ENCODE measurements at regions not wholly inside any gene's neighbourhood (a gene's known extent, or its start where the extent isn't known, plus 50 kb on each side); places are given as distances from the start of the nearest gene placed in this dataset.

DNA sequence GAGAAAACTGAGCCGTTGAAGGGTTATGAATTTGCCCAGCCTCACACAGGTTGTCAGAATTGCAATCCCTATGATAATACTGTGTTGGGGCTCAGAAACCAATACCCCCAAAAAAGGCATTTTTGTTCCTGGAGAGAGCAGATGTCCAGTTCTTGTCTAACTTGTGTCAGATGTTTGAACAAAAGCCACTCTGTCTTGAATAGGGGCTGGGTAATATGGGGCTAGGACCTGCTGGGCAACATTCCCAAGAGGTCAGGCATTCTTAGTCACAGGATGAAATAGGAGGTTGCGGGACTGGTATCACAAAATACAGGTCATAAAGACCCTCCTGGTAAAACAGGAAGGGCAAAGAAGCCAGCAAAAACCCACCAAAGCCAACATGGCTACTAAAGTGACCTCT, 482.1 kb downstream of the IPMK start:
- DNase-seq: no peak

DNA sequence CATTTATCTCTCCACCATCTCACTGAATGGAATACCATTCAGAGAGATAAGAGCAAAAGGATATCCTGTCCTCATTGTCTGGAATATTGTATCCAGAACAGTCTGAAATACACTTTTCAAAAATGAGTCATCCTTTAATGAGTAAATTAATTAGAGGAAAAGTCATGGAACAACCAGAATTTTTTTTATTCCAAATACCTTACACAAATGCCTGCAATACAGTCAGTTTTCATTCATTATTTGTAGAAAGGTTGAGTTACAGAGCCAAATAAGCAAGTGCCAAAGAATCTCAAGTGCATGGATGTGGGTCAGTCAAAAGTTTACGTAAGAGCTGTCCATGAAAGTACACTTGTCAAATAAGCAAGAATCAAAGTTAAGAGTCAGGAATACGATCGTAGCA, 482.6 kb downstream of the IPMK start:
- no peak for DNase-seq

DNA sequence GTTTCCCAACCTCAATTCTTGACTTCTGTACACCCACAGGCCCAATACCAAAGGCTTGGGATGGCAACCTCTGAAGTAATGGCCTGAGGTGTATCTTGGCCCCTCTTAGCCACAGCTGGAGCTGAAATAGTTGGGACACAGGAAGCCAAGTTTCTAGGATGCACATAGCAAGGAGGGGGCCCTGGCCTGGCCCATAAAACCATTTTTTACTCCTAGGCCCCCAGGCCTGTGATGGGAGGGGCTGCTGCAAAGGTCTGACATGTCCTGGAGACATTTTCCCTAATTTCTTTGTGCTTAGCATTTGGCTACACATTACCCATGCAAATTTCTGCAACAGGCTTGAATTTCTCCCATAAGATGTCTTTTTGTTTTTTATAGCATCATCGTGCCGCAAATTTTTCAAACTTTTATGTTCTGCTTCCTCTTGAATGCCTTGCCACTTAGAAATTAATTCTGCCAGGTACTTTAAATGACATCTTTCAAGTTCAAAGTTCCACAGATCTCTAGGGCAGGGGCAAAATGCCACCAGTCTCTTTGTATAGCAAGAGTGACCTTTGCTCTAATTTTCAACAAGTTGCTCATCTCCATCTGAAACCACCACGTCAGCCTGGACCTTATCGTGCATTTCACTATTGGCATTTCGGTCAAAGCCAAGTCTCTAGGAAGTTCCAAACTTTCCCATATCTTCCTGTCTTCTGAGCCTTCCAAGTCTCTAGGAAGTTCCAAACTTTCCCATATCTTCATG, 490.8 kb downstream of the IPMK start:
- no peak for DNase-seq

DNA sequence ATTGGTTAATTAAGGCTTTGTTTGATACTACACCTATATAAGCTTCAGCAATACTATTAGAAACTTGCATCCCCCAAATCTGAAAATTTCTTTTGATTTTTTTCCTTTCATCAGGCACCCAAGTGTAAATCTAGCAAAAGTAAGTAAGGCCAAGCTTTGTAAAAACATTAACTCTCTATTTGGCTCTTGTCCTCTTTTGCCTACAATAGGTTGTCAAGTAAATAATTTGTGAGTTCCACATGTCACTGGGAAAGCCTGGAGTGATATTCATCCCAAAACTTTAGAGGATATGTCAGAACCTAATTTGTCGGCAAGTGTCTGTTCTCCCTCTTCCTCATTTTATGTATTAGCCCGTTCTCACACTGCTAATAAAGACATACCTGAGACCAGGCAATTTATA, 492.4 kb downstream of the IPMK start:
- DNase-seq: no peak

- no peak for DNase-seq
Measured at GRCh38 chr10:57769298-57769697, 498.4 kb downstream of the IPMK start.

- no peak for DNase-seq
Measured at GRCh38 chr10:57759777-57760176, 507.9 kb downstream of the IPMK start.

DNA sequence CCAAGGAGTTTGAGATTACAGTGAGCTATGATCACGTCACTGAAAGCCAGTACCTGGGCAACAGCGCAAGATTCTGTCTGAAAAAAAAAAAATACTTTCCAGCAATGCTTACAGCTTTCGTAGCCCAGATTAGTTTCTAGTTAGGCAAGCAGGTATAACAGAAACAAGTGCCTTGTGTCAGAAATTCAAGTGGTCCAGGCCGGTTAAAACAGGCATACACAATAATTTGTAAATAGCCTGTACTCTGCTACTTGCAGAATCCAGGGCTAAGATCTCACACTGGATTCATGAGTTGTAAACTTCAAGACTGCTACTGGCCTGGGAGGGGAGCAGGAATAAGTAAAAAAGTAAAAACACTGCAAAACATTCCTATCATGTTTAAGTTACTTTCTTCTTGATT, 512.9 kb downstream of the IPMK start:
- DNase-seq: no peak

DNA sequence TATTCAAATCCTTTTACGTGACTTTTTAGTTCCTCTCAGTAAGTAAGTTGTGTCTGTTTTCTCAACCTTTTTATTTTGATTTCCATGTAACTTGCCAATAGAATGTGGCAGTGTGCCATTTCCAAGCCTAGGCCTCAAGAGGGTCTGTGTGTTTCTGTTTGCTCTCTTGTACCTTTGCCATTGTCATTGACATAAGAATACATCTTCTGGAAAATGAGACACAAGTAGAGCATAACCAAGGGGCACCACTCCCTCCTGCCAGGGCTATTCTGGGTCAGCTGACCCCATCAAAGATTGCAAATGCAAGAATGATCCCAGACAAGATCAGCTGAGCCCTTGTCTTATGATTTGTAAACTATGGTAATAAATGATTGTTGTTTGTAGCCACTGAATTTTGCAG, 524.0 kb downstream of the IPMK start:
- no peak for DNase-seq

DNA sequence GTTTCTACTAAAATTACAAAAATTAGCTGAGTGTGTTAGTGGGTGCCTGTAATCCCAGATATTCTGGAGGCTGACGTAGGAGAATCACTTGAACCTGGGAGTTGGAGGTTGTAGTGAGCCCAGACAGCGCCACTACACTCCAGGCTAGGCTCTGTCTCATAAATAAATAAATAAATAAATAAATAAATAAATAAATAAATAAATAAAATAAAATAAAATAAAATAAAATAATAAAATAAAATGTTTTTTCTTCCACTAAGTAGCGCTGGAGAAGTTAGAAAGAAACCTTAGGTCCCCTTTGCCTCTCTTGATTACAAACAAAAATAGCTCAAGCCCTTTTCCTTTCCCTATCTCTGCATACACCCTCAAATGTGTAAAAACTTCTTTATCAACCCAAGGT, 525.9 kb downstream of the IPMK start:
- DNase-seq: no peak

- no peak for DNase-seq
Measured at GRCh38 chr10:57723305-57723704, 544.4 kb downstream of the IPMK start.

DNA sequence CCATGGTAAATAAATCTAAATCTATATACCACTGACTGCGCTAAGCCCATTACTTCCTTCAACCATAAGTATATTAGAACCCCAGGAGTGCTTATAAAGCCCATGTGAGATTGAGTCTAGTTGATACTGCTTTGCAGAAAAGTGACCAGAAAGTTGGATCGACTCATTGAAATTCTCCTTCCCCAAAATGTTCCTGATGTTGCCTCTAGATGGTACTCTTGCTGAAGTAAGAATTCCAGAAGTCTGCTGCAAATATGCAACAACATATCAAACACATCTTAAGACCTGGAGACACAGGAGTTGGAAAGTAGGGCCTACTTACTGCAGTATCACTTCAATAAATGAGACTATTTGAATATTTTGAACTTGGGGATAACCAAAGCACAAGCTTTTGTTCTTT, 550.8 kb downstream of the IPMK start:
- DNase-seq: no peak

DNA sequence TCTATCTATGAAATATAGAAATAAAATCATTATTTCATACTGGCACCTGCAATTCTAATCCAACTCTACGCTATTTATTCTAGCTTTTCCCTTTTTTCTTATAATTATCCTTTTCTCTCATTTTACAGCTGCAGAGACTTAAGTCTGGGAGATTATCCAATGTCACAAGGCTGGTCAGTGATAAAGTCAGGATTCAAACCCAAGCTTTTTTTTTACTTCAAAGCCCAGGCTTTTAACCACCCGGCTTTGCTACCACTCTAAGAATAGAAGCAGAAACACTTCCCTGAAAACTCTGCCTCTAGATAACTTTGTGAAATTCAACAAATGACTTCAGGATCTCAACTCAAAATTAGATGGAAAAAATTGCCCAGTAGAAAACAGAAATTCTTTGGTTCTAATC, 552.5 kb downstream of the IPMK start:
- DNase-seq: no peak

DNA sequence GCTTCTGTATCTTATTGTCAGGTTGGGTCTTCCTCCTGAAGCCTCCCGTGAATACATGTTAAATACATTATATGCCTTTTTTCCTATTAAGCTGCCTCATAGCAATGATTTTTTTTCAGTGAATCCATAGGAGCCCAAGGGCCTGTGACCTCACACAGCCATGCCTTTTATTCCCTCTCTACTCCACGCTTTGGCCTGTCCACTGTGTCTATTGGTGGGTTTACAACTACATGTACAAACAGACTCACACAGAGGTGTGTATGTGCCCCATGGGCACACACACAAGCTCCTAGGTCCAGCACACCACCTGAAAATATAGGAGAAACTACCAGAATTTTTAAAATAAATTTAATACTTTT, 560.4 kb downstream of the IPMK start:
- DNase-seq: no peak

DNA sequence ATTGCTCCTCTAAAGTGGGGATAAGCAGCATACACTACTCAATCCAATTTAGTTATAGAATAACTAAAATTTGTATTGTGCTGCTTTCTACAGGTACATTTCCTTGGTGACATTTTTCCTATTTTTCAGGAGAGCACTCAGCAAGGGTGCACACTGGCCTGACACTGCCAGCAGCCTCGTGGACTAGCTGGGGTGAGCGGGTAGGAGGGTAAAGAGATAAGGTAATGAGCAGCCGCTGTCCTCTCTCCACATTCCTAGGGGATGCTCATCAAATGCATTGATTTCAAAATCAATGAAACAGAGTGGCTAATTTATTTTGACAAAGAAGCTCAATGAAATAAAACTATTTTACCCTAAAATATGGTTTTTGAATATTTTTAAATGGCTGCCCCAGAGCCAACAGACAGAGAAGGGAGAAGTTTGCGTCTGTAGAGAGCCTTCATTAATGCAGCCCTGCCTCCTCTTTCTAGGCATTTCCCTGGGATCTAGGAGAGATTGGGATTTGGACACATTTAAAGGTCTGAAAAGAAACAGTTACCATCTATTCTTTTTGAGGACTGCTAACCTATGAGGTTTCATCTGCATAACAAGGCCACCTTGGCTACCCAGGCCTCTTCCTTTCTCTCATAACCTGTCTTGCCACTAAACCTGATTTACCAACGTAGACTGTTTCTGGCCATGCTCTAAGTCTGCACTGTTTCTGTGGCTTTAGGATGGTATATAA, 561.0 kb downstream of the IPMK start:
- DNase-seq: no peak

- no peak for DNase-seq
Measured at GRCh38 chr10:57706016-57706415, 561.7 kb downstream of the IPMK start.

DNA sequence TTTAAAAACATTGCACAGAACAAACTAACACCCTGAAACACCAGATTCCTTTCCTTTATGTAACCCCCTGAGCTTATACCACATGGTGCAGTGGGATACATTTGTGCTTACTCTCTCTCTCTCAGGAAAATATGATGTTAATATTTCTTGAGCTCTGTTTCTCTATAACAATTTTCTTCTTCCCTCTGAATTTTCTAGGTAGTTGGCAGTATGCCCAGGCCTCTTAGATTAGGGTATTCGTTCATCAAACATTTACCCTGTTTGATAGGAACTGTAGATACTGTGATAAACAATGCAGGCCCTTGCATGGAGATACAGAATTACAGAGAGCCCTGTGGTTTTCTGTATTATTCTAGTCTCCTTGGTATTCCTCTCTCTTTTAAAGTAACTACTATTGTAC, 567.8 kb downstream of the IPMK start:
- DNase-seq: no peak

DNA sequence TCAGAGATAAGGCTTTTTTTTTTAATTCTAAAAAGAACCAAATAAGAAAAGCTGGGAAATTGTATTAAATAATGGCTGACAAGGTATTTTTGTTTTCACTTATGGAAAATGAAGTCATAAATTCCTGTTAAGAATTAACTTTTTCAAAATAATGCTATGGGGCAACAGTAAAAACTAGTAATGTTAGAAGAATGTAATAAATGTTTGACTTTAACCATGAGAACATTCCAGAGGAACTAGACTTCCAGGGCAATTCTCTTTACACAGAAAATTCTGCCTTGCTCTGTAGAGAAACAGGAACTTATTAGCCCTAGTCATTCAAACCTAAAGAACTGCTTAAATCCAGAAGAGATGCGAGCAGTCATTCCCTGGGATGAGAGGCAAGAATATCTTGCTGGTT, 571.1 kb downstream of the IPMK start:
- no peak for DNase-seq

GRCh38 chr10:57694956-57695608, 572.6 kb downstream of the IPMK start:
- DNase-seq: no peak

- no peak for DNase-seq
Measured at GRCh38 chr10:57692255-57692980, 575.3 kb downstream of the IPMK start.

DNA sequence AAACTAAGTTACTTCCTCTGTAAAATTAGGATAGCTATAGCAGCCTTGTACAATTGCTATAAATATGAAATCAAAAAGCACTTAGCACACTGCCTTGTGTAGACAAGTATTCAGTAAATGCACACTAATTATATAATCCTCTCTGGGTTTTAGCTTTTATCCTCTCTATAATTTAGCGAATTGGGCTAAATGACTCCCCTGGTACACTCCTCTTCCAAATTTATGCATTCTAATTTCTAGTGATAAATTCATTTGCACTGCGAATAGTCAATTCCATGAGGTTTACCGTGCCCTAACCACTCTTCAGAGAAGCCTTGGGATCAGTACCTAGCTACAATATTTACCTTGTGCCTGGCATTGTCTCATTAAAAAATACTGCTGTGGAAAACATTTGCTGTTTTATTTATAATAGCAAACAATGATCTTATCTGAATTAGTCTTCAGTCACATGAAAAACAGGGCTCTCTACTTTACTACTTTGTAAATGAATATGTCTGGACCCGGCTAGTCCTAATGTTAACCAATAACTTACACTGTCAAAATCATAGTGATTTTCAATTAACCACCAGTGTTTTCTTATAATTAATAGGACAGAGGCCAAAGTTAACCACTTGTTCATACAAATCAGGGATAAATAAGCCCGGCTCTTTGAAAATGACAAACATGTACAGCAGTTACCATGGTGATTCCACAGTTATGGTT, 577.9 kb downstream of the IPMK start:
- no peak for DNase-seq

- no peak for DNase-seq
Measured at GRCh38 chr10:57679916-57680315, 587.8 kb downstream of the IPMK start.

DNA sequence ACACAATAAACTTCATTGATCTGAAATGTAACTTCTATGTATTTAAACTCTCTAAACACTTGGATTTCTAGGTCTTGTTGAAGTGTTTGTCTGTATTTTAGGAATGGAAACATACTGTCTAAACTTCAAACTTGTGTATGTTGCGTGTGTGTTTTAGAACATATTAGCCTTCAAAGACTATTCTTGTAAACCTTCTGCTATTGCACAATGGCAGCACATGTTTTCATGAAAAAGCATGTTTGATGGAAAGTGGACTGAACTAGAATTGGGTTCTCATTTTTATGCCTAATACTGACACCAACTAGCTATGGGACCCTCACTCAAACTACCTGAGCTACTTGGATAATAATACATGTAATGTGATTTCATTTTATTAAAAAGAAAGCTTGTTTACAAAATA, 592.6 kb downstream of the IPMK start:
- no peak for DNase-seq
